ENCODE measurements at regions not wholly inside any gene's neighbourhood (a gene's known extent, or its start where the extent isn't known, plus 50 kb on each side); places are given as distances from the start of the nearest gene placed in this dataset.
"Not testable (repeated sequence)": the region's sequence is repeated elsewhere in the genome, so short reads cannot be mapped to it uniquely, and the experiment has no call there.

GRCh38 chr5:67728326-67728890 lies 487.1 kb upstream of the PIK3R1 start:
- H3K4me1 ChIP-seq: peaks cover 0 to 29% (median 14%) of the 10 kb centered on the region in 4 donors
- H3K4me3 ChIP-seq: no peak overlapping the region
- intact Hi-C loops (cut with DNase I; ENCODE audit: low total_unique reads): no loop called here
- H3K27ac ChIP-seq: no peak overlapping the region
- no peaks in the 10 kb centered on the region for H3K27me3 ChIP-seq
- DNase-seq: no peak
- H3K36me3 ChIP-seq: no peaks in the 10 kb centered on the region
- TF ChIP-seq, protein P1, sequence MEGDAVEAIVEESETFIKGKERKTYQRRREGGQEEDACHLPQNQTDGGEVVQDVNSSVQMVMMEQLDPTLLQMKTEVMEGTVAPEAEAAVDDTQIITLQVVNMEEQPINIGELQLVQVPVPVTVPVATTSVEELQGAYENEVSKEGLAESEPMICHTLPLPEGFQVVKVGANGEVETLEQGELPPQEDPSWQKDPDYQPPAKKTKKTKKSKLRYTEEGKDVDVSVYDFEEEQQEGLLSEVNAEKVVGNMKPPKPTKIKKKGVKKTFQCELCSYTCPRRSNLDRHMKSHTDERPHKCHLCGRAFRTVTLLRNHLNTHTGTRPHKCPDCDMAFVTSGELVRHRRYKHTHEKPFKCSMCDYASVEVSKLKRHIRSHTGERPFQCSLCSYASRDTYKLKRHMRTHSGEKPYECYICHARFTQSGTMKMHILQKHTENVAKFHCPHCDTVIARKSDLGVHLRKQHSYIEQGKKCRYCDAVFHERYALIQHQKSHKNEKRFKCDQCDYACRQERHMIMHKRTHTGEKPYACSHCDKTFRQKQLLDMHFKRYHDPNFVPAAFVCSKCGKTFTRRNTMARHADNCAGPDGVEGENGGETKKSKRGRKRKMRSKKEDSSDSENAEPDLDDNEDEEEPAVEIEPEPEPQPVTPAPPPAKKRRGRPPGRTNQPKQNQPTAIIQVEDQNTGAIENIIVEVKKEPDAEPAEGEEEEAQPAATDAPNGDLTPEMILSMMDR (IDR thresholded peaks at IDR 0.05): no peak
- H3K9me3 ChIP-seq: no peaks in the 10 kb centered on the region

DNA sequence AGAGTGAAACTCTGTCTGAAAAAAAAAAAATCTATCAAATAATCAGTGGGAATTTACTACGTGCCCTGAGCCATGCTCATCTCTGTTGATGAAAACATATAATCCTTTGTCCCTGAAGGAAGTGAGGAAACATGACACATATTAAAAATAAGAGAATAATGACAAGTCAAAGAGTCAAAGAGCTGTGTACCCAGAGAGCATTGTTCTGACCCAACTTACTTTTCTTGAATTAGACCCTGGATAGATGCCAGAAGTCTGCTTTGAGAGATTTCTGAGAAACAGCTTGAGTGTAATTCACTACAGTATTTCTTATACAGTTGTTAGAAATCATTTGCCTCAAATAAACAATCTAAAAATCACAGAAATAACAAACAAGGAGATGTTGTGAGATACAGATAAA lies 490.0 kb upstream of the PIK3R1 start:
- intact Hi-C loops (cut with DNase I; ENCODE audit: low total_unique reads): no loop called here
- Histone ChIP-seq H3K4me1 (peaks cover 0 to 27% (median 14%) of the 10 kb centered on the region in 4 donors), H3K9me3 (no peaks in the 10 kb centered on the region), H3K36me3 (no peaks in the 10 kb centered on the region), H3K27me3 (no peaks in the 10 kb centered on the region), H3K27ac (peak overlapping the region in 1 of 2 donors; percentile 65), H3K4me3 (no peak overlapping the region)
- TF ChIP-seq, protein P1 (IDR thresholded peaks at IDR 0.05): no peak
- DNase-seq: no peak

DNA sequence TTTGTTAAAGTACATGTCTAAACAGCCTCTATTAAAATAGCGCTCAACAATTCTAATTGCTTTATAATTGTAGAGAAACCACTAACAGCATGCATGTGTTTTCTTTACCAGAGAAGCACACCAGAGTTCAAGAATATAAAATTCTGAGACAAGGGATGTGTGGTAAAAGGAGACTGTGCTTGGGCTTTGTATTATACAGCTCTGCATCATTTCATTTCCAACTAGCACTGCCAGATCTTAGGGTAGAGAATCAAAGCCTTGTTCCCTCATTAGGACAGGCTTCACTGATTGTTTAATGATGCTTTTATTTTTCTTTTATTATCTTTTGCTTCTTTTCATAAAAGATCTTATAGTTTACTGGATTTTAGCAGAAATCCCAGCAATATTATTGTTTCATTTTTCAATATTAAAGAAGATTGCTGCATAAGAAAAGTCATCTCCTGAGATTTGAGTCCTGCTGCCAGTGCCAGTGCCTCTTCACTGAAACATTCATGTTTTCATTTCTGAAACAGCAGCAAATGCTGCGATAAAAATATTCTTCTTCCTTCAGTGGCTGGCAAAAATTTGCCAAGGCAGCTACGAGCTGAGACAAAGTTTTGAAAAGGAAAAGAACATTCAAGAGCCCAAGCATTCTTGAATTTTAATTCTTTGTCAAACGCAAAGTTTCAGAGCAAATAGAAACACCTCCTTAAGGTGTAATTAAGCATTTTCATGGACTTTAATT lies 491.0 kb upstream of the PIK3R1 start:
- no peak for DNase-seq
- peak overlapping the region; percentile 59 to 65 for H3K27ac ChIP-seq
- intact Hi-C loops (cut with DNase I; ENCODE audit: low total_unique reads): no loop called here

DNA sequence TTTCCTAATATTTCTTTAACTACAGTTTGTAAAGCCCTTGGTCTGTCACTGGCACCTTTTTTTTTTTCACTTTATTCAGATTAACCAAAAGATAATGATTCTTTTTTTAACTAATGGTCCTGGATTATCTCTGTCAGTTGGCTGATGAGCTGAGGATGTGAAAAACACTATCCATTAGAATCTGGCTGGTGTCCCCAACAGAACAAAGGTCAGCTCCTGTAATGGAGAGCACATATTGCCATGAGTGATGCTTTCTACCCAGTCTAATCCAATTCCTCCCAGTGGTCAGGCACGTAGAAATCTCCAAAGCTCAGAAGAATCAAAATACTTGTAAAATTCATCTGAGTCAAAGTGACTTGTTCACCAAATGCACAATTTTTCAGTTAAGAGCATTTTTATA lies 491.7 kb upstream of the PIK3R1 start:
- DNase-seq: no peak
- TF ChIP-seq, protein P1 (IDR thresholded peaks at IDR 0.05): no peak
- Histone ChIP-seq H3K27me3 (no peaks in the 10 kb centered on the region), H3K36me3 (no peaks in the 10 kb centered on the region), H3K4me1 (peaks cover 0 to 27% (median 14%) of the 10 kb centered on the region in 4 donors), H3K9me3 (no peaks in the 10 kb centered on the region), H3K4me3 (no peak overlapping the region), H3K27ac (peak overlapping the region in 1 of 2 donors; percentile 59)
- intact Hi-C loops (cut with DNase I; ENCODE audit: low total_unique reads): no loop called here

More for the DNA sequence above, 491.0 kb upstream of the PIK3R1 start:
- TF ChIP-seq, protein P1 (IDR thresholded peaks at IDR 0.05): no peak
- Histone ChIP-seq H3K4me3 (peak overlapping the region; percentile 2 to 26), H3K4me1 (peaks cover 0 to 27% (median 14%) of the 10 kb centered on the region in 4 donors), H3K36me3 (no peaks in the 10 kb centered on the region), H3K27me3 (no peaks in the 10 kb centered on the region), H3K9me3 (no peaks in the 10 kb centered on the region)

GRCh38 chr5:67722582-67722981 lies 493.0 kb upstream of the PIK3R1 start:
- H3K4me1 ChIP-seq: peaks cover 0 to 27% (median 14%) of the 10 kb centered on the region in 4 donors
- H3K36me3 ChIP-seq; DNase-seq; H3K27me3 ChIP-seq; H3K4me3 ChIP-seq; intact Hi-C loops (cut with DNase I; ENCODE audit: low total_unique reads); H3K27ac ChIP-seq; H3K9me3 ChIP-seq: not testable (repeated sequence)

GRCh38 chr5:67720162-67720772 lies 495.3 kb upstream of the PIK3R1 start:
- H3K4me3 ChIP-seq: no peak overlapping the region
- H3K27me3 ChIP-seq: no peaks in the 10 kb centered on the region
- no peaks in the 10 kb centered on the region for H3K36me3 ChIP-seq
- no peak overlapping the region for H3K27ac ChIP-seq
- H3K9me3 ChIP-seq: no peaks in the 10 kb centered on the region
- TF ChIP-seq, protein P1 (IDR thresholded peaks at IDR 0.05): no peak
- intact Hi-C loops (cut with DNase I; ENCODE audit: low total_unique reads): no loop called here
- no peak for DNase-seq
- peaks cover 0 to 12% (median 8%) of the 10 kb centered on the region in 4 donors for H3K4me1 ChIP-seq

Data from tibial artery (tissue), 4 donors.